ENCODE measurements at regions not wholly inside any gene's neighbourhood (a gene's known extent, or its start where the extent isn't known, plus 50 kb on each side); places are given as distances from the start of the nearest gene placed in this dataset.
"Not testable (repeated sequence)": the region's sequence is repeated elsewhere in the genome, so short reads cannot be mapped to it uniquely, and the experiment has no call there.

DNA sequence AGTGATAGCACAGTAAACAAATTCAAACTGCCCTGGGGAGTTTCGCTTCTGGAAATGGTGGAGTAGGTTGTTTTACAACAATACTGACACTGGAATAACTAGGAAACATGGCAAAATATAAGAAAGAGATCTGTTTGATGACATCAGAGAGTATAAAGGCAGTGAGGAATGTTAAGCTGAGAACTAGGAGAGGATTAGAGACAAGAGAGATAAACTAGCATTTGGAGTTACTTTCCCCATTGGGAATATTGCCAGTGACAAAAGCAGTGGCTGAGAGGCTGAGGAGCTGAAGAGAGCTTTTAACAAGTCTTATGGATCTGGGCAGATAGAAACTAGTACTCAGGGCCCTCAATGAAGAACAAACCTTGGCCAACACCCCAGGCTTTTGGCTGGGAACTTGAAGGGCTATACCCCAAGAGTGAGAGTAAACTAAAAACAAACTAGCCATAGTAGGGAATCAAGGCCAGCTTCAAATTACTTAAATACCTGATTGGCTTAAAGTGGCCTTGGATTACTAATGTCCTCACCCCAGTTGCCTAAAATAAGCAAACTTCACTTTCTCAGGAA lies 280.4 kb downstream of the KLF13 start:
- no peak for DNase-seq

DNA sequence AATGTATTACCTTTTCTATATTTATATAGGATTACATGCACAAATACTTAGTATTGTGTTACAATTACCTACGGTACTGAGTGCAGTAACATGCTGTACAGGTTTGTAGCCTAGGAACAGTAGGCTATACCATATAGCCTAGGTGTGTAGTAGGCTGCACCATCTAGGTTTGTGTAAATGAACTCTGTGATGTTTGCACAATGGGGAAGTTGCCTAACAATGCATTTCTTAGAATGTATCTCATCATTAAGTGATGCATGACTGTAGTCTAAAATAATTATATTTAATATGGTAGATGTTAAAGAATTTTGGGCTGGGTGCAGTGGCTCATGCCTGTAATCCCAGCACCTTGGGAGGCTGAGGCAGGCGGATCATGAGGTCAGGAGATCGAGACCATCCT lies 281.0 kb downstream of the KLF13 start:
- DNase-seq: no peak

DNA sequence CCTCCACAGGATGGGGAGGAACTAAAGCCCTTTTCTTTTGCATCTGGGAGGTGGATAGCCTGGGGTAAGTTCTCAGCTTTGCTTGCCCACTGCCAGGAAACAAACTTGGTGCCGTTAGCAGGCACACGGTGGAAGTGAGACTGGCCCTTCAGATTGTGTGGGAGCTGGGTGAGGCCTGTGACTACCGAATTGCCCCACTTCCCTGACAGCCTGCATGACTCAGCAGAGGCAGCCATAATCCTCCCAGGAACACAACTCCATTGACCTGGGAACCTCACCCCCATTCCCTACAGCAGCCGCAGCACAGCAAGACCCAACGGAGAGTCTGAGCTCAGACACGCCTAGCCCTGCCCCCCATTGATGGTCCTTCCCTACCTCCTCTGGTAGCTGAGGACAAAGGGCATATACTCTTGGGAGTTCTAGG lies 282.6 kb downstream of the KLF13 start:
- no peak for DNase-seq

DNA sequence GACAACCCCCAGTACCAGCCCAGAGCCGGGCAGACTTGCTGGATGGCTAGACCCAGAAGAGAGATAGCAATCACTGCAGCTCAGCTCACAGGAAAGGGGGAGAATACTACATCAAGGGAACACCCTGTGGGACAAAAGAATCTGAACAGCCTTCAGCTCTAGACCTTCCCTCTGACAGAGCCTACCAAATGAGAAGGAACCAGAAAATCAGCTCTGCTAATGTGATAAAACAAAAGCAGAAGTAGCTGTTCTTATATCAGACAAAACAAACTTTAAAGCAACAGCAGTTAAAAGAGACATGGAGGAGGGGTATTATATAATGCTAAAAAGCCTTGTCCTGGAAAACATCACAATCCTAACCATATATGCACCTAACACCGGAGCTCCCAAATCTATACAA lies 283.3 kb downstream of the KLF13 start:
- DNase-seq: no peak

DNA sequence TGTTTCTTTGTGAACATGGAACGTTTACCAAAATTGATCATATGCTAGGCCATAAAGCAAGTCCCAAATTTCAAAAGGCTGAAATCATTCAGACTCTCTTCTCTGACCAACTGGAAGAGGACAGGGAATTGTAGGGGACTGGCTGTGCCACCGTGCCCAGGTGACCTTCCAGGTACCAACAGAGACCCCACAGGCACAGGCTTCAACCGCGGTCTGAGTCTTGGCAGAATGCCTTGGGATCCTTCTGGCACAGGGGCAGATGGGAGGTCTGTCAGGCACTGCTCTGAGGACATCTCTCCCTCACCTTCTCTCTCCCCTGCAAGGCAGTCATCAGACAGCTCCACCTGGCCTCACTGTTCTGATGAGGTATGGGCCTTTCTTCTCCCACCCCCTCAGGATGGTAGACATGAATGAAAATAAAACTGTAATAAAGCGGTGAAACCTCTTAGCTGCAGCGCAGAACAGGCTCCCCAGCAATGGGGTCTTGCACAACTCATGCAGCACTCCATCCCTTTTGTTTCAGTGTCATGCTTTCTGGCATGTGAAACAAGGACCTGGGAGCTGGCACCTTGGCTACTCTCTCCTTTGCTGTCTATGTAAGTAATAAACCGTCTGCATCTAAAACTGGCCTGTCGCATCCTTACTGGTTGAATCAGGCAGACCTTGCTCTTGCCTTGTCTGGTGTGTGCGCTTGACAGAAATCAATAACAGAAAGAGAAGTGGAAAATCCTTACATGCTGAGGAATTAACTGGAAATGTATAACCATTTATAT lies 289.2 kb downstream of the KLF13 start:
- no peak for DNase-seq

DNA sequence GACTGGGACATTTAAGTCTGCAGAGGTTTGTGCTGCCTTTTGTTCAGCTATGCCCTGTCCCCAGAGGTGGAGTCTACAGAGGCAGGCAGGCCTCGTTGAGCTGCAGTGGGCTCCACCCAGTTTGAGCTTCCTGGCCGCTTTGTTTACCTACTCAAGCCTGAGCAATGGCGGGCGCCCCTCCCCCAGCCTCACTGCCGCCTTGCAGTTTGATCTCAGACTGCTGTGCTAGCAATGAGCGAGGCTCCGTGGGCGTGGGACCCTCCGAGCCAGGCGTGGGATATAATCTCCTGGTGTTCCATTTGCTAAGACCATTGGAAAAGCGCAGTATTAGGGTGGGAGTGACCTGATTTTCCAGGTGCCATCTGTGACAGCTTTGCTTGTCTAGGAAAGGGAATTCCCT lies 296.7 kb downstream of the KLF13 start:
- not testable (repeated sequence) for DNase-seq

DNA sequence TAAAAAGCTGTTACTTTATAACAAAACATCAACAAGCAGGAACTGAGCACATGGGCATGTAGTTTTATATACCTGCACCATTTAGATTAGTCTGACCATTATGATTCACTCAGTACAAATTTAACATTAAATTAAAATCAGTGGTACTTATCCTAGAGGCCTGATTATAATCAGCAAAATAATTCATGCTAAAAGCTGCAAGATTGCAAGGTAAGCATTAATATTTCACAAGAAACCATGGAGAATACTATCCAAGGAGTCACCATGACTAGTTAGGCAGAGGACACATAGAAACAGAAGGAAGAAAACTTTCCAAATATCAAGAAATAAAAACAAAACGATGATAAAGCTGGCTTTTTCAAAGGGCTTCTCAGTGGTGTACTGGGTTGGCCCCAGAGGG lies 297.5 kb downstream of the KLF13 start:
- DNase-seq: not testable (repeated sequence)

DNA sequence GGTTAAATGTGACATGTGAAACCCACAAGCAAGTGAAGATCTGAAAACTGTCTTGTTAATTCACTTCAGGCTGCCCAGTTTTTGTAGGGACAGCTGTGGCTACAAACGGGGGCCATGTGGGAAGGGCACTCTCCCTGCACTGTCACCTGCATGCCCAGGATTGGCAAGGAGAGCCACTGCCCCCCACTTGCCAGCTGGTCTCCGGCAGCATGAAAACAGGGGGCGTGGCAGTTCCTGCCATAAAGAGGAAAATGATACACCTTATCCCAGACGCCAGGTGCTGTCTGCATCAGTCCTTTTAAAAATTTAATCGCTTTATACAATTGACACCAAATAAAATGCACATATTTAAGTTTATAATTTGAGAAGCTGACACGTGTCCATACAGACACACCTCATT lies 309.1 kb downstream of the KLF13 start:
- DNase-seq: not testable (repeated sequence)

DNA sequence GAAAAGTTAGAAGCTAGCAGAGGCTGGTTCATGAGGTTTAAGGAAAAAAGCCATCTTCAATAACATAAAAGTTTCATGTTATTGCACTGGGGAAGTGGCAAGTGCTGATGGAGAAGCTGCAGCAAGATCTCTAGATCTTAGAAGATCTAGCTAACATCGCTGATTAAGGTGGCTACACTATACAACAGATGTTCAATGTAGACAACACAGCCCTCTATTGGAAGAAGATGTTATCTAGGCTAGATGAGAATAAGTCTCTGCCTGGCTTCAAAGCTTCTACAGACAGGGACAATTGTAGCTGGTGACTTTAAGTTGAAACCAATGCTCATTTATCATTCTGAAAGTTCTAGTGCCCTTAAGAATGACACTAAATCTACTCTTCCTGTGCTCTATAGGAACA lies 310.3 kb downstream of the KLF13 start:
- not testable (repeated sequence) for DNase-seq

DNA sequence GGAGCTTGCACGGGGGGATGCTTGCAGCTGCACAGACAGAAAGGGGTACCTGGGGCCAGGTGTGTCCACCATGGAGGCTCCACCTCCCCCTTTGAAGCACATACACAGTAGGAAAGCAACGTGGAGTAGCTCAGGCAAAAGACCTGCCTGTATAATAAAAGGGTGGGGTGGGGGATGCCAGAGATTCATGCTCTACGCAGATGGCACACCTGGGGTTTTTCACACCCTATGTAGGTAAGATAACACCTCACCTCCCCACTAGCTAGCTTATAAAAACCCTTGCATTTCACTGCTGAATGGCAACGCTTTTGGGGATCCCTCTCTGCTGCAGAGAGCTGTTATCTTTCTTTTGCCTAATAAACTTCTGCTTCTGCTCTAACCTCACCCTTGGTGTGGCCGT lies 317.3 kb downstream of the KLF13 start:
- DNase-seq: not testable (repeated sequence)

DNA sequence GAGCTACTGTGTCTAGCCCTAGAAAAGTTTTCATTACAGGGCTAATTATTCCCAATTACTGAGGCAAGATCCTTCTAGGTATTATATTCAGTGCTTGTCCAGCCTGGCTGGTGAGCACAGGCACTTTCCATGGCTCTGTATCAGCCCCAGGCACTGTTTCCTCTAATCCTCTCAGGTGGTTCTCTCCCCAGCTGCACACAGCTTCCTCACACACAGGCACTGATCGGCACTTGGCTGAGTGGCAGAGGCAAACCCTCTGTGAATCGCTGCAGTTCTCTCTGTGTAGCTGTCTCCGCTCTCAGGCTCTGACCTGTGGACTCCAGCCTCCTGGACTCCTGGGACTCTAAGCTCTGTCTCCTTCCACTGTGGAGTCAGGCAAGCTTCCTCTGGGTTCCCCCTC lies 318.1 kb downstream of the KLF13 start:
- DNase-seq: not testable (repeated sequence)

DNA sequence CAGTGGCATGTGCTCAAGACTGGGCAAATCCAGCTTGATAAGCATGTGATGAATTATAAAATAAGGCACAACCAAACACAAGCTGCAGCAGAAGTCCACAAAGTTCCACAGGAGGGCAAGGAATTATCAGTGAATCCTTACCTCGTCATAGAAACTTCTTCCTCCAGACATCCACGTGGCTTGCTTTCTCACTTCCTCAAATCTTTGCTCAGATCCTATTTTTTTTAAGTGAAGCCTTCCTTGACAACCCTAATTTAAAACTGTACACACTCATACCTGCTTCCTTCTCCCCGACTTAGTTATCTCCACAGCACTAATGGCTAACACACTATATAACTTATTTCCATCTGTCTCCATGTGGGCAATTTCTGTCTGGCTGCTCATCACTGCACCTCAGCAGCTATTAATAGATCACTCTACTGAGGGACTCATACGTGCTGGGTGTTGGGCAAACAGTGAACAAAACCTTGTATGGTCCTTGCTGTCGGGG lies 320.7 kb downstream of the KLF13 start:
- DNase-seq: not testable (repeated sequence)

DNA sequence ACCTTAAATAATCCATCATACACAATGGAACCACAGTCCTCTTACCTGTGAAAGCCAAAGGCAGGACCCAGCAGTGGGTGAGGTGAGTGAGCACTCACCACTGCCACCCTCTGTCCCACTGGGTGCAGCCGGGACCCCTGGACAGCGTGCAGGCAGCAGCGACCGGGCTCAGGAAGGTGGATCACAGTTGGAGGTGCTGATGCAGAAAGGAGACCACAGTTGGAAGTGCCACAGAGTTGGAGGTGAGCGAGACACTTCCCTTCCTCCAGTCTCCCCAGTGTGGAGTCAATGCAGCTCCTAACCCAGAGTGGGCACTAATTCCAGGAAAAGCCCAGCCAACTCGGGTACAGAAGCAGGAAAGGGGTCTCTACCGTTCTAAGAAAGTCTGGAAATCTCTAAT lies 323.0 kb downstream of the KLF13 start:
- DNase-seq: not testable (repeated sequence)

DNA sequence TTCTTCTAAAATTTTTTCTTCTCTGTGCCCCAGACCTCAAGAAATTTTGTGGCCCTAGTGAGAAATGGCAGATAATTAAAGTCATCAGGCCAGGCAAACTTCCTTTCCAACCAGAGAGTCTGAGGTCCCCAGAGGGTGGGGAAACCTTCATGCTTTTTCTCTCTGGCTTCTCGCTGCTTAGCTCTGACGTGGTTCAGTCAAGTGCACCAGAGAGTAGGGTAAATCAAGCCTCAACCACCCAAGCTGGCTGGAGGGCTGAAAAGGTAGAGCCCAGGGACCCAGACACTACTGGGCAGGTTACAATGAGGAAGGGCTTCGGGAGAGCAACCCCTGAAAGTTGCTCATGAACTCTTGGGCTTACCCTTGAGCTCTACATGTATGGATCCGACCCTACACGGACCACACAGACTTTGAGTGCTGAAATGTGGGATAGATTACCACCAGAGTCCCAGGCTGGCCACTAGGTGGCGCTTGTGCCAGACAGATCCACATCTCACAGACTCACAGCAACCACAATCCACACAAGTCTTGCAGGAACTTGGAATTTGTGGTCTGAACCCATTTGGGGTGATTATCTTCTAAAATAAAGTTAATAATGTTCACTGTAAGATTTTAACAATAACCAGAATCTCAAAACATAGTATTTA lies 323.5 kb downstream of the KLF13 start:
- not testable (repeated sequence) for DNase-seq

DNA sequence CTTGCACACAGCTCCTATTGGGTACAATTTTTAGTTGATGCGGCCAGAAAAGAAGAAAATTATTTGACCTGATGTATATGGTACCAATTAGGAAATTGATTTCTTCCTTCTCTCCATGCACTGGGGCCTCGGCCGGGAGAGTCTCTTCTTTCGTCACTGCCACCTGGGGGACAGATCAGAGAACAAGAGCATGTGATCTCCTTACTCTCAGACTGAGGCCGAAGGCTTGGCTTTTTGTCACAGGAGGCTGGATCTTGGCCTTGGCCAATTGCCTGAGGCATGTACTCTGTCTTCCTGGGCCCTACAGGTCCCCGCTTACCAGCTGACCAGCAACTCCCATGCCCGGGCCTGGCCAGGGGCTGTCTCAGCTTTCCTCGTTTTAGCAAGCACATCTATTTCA lies 330.3 kb downstream of the KLF13 start:
- not testable (repeated sequence) for DNase-seq

DNA sequence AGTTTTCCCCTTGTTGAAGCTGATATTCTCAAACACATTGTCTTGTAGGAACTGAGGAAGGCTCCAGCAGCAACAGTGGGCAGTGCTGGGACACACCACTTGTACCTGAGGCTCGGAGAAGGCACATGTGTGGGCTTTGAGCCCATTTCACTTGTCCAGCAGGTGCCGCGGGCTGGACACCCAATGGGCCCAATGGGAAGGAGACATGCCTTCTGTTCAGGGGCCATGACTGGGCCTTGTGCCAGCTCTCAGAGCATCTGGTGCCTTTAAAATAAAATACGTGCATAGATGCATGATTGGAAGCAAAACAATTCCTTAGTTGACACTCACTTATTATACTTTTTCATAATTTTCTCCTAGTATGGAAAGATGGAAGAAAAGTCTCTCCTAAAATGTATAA lies 334.2 kb downstream of the KLF13 start:
- DNase-seq: no peak

DNA sequence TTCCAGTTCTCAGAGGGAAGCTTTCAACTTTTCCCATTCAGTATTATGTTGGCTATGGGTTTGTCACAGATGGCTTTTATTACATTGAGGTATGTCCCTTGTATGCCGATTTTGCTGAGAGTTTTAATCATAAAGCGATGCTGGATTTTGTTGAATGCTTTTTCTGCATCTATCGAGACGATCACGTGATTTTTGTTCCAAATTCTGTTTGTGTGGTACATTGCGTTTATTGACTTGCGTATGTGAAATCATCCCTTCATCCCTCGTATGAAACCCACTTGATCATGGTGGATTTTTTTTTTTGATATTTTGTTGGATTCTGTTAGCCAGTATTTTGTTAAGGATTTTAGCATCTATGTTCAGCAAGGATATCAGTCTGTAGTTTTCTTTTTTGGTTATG lies 339.1 kb downstream of the KLF13 start:
- not testable (repeated sequence) for DNase-seq

DNA sequence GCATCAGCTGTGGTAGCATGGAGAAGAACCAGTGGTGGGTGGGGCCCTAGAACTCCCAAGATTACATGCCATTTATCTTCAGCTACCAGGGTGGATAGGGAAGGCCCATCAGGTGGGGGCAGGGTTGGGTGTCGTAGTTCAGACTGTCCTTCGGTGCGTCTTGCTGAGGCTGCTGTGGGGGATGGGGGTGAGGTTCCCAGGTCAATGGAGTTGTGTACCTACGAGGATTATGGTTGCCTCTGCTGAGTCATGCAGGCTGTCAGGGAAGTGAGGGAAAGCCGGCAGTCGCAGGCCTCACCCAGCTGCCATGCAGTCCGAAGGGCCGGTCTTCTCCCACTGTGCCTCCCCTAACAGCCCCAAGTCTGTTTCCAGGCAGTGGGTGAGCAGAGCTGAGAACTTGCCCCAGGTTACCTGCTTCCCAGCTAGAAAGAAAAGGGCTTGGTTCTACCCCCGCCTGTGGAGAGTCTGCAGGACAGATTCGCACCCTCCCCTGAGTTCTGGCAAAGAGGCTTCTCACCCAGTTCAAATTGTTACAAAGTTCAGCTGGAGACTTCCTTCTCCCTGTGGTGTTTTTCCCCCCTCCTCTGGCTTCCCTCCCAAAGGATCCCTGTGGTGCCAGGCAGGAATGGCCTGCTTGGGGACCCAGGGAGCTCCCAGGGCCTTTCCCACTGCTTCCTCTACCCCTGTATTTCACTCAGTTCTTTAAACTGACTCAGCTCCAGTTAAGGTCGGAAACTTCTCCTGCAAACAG lies 342.7 kb downstream of the KLF13 start:
- DNase-seq: not testable (repeated sequence)

DNA sequence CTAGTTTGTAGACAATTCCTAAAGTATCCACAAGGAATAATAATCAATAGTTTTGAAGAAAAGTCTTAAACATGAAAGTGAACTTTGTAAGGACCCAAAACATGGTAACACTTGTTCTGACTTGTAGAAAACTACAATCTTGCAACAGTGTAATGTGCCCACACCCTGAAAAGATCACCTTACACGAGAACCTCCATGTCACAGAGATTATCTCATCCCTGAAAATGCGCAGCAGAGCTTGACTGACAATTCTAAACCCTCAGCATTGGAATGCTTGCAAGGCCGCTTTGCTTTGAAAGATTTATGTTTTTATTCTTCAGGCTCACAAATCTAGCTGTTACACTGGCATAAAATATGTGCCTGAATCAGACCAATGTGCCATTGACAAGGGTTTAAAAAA lies 346.6 kb downstream of the KLF13 start:
- DNase-seq: not testable (repeated sequence)

DNA sequence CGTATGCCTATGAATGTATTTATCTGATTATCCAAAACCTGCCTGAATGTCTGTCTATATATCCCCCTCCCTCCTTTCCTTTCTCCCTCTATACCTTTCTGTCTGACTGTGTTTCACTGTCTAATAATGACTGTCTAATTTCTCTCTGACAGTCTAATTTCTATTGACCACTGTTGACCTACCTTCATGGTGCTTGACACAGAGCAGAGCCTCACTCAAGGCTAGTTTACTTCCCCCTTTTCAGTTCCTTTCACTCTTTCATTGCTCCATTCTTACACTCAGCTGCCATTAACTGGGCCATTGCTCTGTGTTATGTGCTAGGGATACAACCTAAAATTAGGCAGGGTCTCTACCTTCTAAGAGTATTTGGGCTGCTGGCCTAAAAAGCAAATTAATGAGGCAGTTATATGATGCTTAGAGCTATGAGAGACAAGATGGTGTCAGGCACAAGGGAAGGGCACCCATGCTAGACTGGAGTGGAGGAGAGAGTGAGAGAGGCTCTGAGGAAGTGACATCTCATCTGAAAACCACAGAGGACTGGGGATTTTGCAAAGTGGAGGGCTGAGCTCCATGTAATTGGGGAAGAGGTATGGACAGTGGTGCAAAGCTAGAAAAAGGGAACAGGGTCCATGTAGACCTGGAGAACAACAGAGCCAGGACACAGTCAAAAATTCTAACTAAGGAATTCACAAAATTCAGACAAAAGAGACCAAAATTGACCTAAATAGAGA lies 348.6 kb upstream of the CHRNA7 start:
- not testable (repeated sequence) for DNase-seq

DNA sequence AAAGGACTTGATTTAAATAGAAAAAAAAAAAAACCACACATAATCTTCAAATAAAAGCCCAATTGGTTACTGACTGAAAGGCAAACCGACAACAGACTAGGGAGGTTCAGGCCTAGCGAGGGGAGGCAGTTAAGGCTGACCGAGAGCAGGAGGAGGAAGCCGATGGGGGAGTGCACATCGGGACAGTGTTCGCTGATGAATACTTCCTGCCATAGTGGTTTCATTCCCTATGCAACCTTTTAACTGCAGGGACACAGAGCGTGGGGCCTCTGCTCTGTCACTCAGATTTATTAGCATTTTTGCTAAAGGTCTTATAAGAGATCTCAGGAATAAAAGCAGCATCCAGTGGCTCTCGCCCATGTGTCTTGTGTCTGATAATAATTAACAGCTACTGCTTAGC lies 343.2 kb upstream of the CHRNA7 start:
- DNase-seq: not testable (repeated sequence)

DNA sequence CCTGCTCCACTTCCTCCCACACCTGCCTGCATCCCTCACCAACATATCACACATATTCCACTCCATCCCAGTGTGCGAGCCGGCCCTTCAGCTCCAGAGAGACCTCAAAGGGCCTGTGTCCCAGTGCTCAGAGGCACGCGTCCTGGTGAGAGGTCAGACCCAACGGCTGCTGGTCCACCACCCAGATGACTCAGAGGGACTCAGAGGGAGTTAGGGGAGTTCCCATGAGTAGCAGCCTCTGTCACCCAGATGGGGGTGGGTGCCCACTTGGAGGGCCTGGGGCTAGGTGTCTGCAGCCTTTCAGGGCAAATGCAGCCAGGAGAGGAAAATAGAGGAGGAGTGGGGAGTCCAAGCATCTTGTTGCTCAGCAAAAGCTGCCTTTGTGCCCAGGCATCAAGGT lies 333.8 kb upstream of the CHRNA7 start:
- DNase-seq: not testable (repeated sequence)
